MCF 10A (cell line): ENCODE measurements at regions not wholly inside any gene's neighbourhood (a gene's known extent, or its start where the extent isn't known, plus 50 kb on each side); places are given as distances from the start of the nearest gene placed in this dataset.

Source experiments
- BruUV-seq: library from RNA; stranded (reverse); fragments of 400-500 nt; replicated peaks from 2 replicates; lab custom pipeline; 2021; lab: Mats Ljungman, UMichigan
- CTCF ChIA-PET: fragments of 300-600 bp; sonication (Branson Sonifier 250); formaldehyde crosslinking; extraction: SDS; loops from one replicate; lab custom pipeline; 2021; ENCODE audit warnings: antibody characterized with exemption, inconsistent platforms; lab: Yijun Ruan, JAX
- POLR2A ChIA-PET: fragments of 300-600, 350-650 bp; sonication (Branson Sonifier 250); formaldehyde crosslinking; extraction: SDS; loops from one replicate; lab custom pipeline; 2020; ENCODE audit warnings: antibody characterized with exemption, inconsistent platforms; lab: Yijun Ruan, JAX
- DNase-seq: peaks from one replicate; pipeline ENCODE4 v3.0.0-alpha.2; 2018; ENCODE audit not compliant: unreplicated experiment
- H3K27ac Mint-ChIP-seq: one replicate; pipeline ENCODE4 v1.8.0; 2022; ENCODE audit warnings: mild to moderate bottlenecking, low read depth, mixed read lengths; ENCODE audit not compliant: unreplicated experiment
- H3K27me3 Mint-ChIP-seq: one replicate; pipeline ENCODE4 v1.8.0; 2022; ENCODE audit warnings: mixed read lengths; ENCODE audit not compliant: insufficient read depth, unreplicated experiment
- H3K36me3 Mint-ChIP-seq: one replicate; pipeline ENCODE4 v1.8.0; 2022; ENCODE audit warnings: mild to moderate bottlenecking, moderate library complexity, mixed read lengths; ENCODE audit not compliant: insufficient read depth, unreplicated experiment
- H3K4me1 Mint-ChIP-seq: one replicate; pipeline ENCODE4 v1.8.0; 2022; ENCODE audit warnings: mixed read lengths; ENCODE audit not compliant: insufficient read depth, unreplicated experiment
- H3K4me3 Mint-ChIP-seq: one replicate; pipeline ENCODE4 v1.8.0; 2022; ENCODE audit warnings: mild to moderate bottlenecking, moderate library complexity, mixed read lengths; ENCODE audit not compliant: unreplicated experiment
- H3K9me3 Mint-ChIP-seq: one replicate; pipeline ENCODE4 v1.8.0; 2022; ENCODE audit warnings: mixed read lengths; ENCODE audit not compliant: unreplicated experiment
- CTCF ChIP-seq: fragments of 200-600 bp; IDR thresholded peaks from one replicate; pipeline ENCODE4 v1.8.0; 2022; ENCODE audit warnings: antibody characterized with exemption, mild to moderate bottlenecking; ENCODE audit not compliant: unreplicated experiment
- intact Hi-C: fragments of 100-400 bp; cut with micrococcal nuclease; formaldehyde crosslinking; loops from 2 replicates; pipeline ENCODE4 v1.14.1; 2022

- H3K27me3 Mint-ChIP-seq = peaks cover 60% of the 10 kb centered on the region
- BruUV-seq = no TSS peak
These were observed 88.2 kb downstream of the DMRTA2 start for GRCh38 chr1:50335036-50335435.

GRCh38 chr1:50333595-50333974 lies 89.7 kb downstream of the DMRTA2 start:
- peaks cover 5% of the 10 kb centered on the region for H3K36me3 Mint-ChIP-seq

More at GRCh38 chr1:50335036-50335435, 88.2 kb downstream of the DMRTA2 start:
- peaks cover 4% of the 10 kb centered on the region for H3K36me3 Mint-ChIP-seq
- no peak overlapping the region for H3K27ac Mint-ChIP-seq
- no peak overlapping the region for H3K4me3 Mint-ChIP-seq
- H3K4me1 Mint-ChIP-seq = no peaks in the 10 kb centered on the region
- no peaks in the 10 kb centered on the region for H3K9me3 Mint-ChIP-seq
- POLR2A ChIA-PET = no interaction called here
- CTCF ChIA-PET = interaction anchor here (4.2 kb wide), 1 partner anchor 14 kb away, joined by 28 read pairs; no protein-coding TSS in a partner anchor
- intact Hi-C loops = no loop called here
- no peak for DNase-seq
- no peak for TF ChIP-seq CTCF

GRCh38 chr1:50332941-50333594 lies 90.2 kb downstream of the DMRTA2 start:
- Mint-ChIP-seq H3K9me3 (no peaks in the 10 kb centered on the region), H3K36me3 (peaks cover 5% of the 10 kb centered on the region), H3K27me3 (peaks cover 58% of the 10 kb centered on the region), H3K4me1 (no peaks in the 10 kb centered on the region), H3K27ac (no peak overlapping the region), H3K4me3 (peak overlapping the region; percentile 49)
- POLR2A ChIA-PET = no interaction called here
- peak; percentile 40 for DNase-seq
- intact Hi-C loops = loop anchor here (5.0 kb wide), 2 partner anchors 251 to 1416 kb away; no protein-coding TSS in a partner anchor
- peak; percentile 59 for TF ChIP-seq CTCF
- CTCF ChIA-PET = interaction anchor here (0.6 to 4.2 kb wide), 6 partner anchors 9 to 1778 kb away, joined by 3 to 28 read pairs (median 4); no protein-coding TSS in a partner anchor
- BruUV-seq = no TSS peak

More at GRCh38 chr1:50333595-50333974, 89.7 kb downstream of the DMRTA2 start:
- H3K4me3 Mint-ChIP-seq = peak overlapping the region; percentile 49
- intact Hi-C loops = loop anchor here (5.0 kb wide), 2 partner anchors 251 to 1416 kb away; no protein-coding TSS in a partner anchor
- ChIA-PET POLR2A (no interaction called here), CTCF (interaction anchor here (0.6 to 4.2 kb wide), 6 partner anchors 8 to 1778 kb away, joined by 3 to 28 read pairs (median 4); no protein-coding TSS in a partner anchor)
- H3K4me1 Mint-ChIP-seq = no peaks in the 10 kb centered on the region
- peak; percentile 50 for DNase-seq
- peak; percentile 76 for TF ChIP-seq CTCF
- H3K9me3 Mint-ChIP-seq = no peaks in the 10 kb centered on the region
- peaks cover 63% of the 10 kb centered on the region for H3K27me3 Mint-ChIP-seq
- no peak overlapping the region for H3K27ac Mint-ChIP-seq
- no TSS peak for BruUV-seq

- intact Hi-C loops = no loop called here
- Mint-ChIP-seq H3K27ac (no peak overlapping the region), H3K36me3 (peaks cover 5% of the 10 kb centered on the region), H3K4me3 (no peak overlapping the region), H3K9me3 (no peaks in the 10 kb centered on the region), H3K27me3 (peaks cover 41% of the 10 kb centered on the region), H3K4me1 (no peaks in the 10 kb centered on the region)
- DNase-seq = peak; percentile 85
- ChIA-PET CTCF (no interaction called here), POLR2A (no interaction called here)
- TF ChIP-seq CTCF = no peak
- BruUV-seq = no TSS peak
These were observed 93.8 kb downstream of the DMRTA2 start for GRCh38 chr1:50329332-50329932.
